ENCODE measurements at regions not wholly inside any gene's neighbourhood (a gene's known extent, or its start where the extent isn't known, plus 50 kb on each side); places are given as distances from the start of the nearest gene placed in this dataset.

- Histone ChIP-seq H4K20me1 (ENCODE audit: insufficient read depth, low read length) (no peaks in the 10 kb centered on the region), H3K9me3 (ENCODE audit: insufficient read depth, low read length, severe bottlenecking) (no peaks in the 10 kb centered on the region), H2AFZ (ENCODE audit: low read depth, low read length) (no peak overlapping the region), H3K4me1 (ENCODE audit: insufficient read depth, low read length) (peaks cover 14% of the 10 kb centered on the region), H3K4me3 (ENCODE audit: low read depth in 1 of 2, low read length in 2 of 2) (no peak overlapping the region), H3K9ac (ENCODE audit: low read depth, low read length) (no peak overlapping the region), H3K4me2 (ENCODE audit: insufficient read depth, low read length) (no peak overlapping the region), H3K79me2 (ENCODE audit: insufficient read depth, low read length) (no peaks in the 10 kb centered on the region), H3K36me3 (ENCODE audit: insufficient read depth, low read length) (no peaks in the 10 kb centered on the region), H3K27ac (ENCODE audit: low read length) (no peak overlapping the region), H3K27me3 (ENCODE audit: insufficient read depth, low read length, poor library complexity) (peaks cover 24% of the 10 kb centered on the region)
- no peak for ATAC-seq (ENCODE audit: insufficient read depth, low read depth)
- TF ChIP-seq CTCF (IDR thresholded peaks at IDR 0.05; ENCODE audit: borderline replicate concordance, extremely low read depth, low read length, poor library complexity, severe bottlenecking) = no peak
- TF ChIP-seq EZH2 (IDR thresholded peaks at IDR 0.05; ENCODE audit: borderline replicate concordance, low read depth, low read length, severe bottlenecking) = no peak
- DNase-seq = no peak
These were observed 257.9 kb upstream of the KCNH8 start for GRCh38 chr3:18890449-18890848.

GRCh38 chr3:18888819-18889218, 259.5 kb upstream of the KCNH8 start:
- ATAC-seq (ENCODE audit: insufficient read depth, low read depth) (no peak), DNase-seq (no peak)
- H3K4me2 ChIP-seq (ENCODE audit: insufficient read depth, low read length) = no peak overlapping the region
- no peaks in the 10 kb centered on the region for H3K79me2 ChIP-seq (ENCODE audit: insufficient read depth, low read length)
- peaks cover 24% of the 10 kb centered on the region for H3K27me3 ChIP-seq (ENCODE audit: insufficient read depth, low read length, poor library complexity)
- no peaks in the 10 kb centered on the region for H3K9me3 ChIP-seq (ENCODE audit: insufficient read depth, low read length, severe bottlenecking)
- no peak for TF ChIP-seq CTCF (IDR thresholded peaks at IDR 0.05; ENCODE audit: borderline replicate concordance, extremely low read depth, low read length, poor library complexity, severe bottlenecking)
- no peak for TF ChIP-seq EZH2 (IDR thresholded peaks at IDR 0.05; ENCODE audit: borderline replicate concordance, low read depth, low read length, severe bottlenecking)
- H3K27ac ChIP-seq (ENCODE audit: low read length) = no peak overlapping the region
- peaks cover 14% of the 10 kb centered on the region for H3K4me1 ChIP-seq (ENCODE audit: insufficient read depth, low read length)
- H4K20me1 ChIP-seq (ENCODE audit: insufficient read depth, low read length) = no peaks in the 10 kb centered on the region
- H2AFZ ChIP-seq (ENCODE audit: low read depth, low read length) = no peak overlapping the region
- no peak overlapping the region for H3K9ac ChIP-seq (ENCODE audit: low read depth, low read length)
- H3K4me3 ChIP-seq (ENCODE audit: low read depth in 1 of 2, low read length in 2 of 2) = no peak overlapping the region
- no peaks in the 10 kb centered on the region for H3K36me3 ChIP-seq (ENCODE audit: insufficient read depth, low read length)

GRCh38 chr3:18888370-18888769, 259.9 kb upstream of the KCNH8 start:
- DNase-seq (no peak), ATAC-seq (ENCODE audit: insufficient read depth, low read depth) (no peak)
- Histone ChIP-seq H3K4me3 (ENCODE audit: low read depth in 1 of 2, low read length in 2 of 2) (no peak overlapping the region), H3K9me3 (ENCODE audit: insufficient read depth, low read length, severe bottlenecking) (no peaks in the 10 kb centered on the region), H3K4me1 (ENCODE audit: insufficient read depth, low read length) (peaks cover 14% of the 10 kb centered on the region), H3K27me3 (ENCODE audit: insufficient read depth, low read length, poor library complexity) (peaks cover 22% of the 10 kb centered on the region), H3K4me2 (ENCODE audit: insufficient read depth, low read length) (no peak overlapping the region), H3K9ac (ENCODE audit: low read depth, low read length) (no peak overlapping the region), H2AFZ (ENCODE audit: low read depth, low read length) (no peak overlapping the region), H4K20me1 (ENCODE audit: insufficient read depth, low read length) (no peaks in the 10 kb centered on the region), H3K27ac (ENCODE audit: low read length) (no peak overlapping the region), H3K36me3 (ENCODE audit: insufficient read depth, low read length) (no peaks in the 10 kb centered on the region), H3K79me2 (ENCODE audit: insufficient read depth, low read length) (no peaks in the 10 kb centered on the region)
- no peak for TF ChIP-seq CTCF (IDR thresholded peaks at IDR 0.05; ENCODE audit: borderline replicate concordance, extremely low read depth, low read length, poor library complexity, severe bottlenecking)
- TF ChIP-seq EZH2 (IDR thresholded peaks at IDR 0.05; ENCODE audit: borderline replicate concordance, low read depth, low read length, severe bottlenecking) = no peak

GRCh38 chr3:18886331-18886730, 262.0 kb upstream of the KCNH8 start:
- H3K4me2 ChIP-seq (ENCODE audit: insufficient read depth, low read length) = no peak overlapping the region
- ATAC-seq (ENCODE audit: insufficient read depth, low read depth) = no peak

More at GRCh38 chr3:18886331-18886730, 262.0 kb upstream of the KCNH8 start:
- no peaks in the 10 kb centered on the region for H3K79me2 ChIP-seq (ENCODE audit: insufficient read depth, low read length)
- H3K9ac ChIP-seq (ENCODE audit: low read depth, low read length) = no peak overlapping the region
- no peak for TF ChIP-seq EZH2 (IDR thresholded peaks at IDR 0.05; ENCODE audit: borderline replicate concordance, low read depth, low read length, severe bottlenecking)
- TF ChIP-seq CTCF (IDR thresholded peaks at IDR 0.05; ENCODE audit: borderline replicate concordance, extremely low read depth, low read length, poor library complexity, severe bottlenecking) = no peak
- no peak overlapping the region for H3K4me3 ChIP-seq (ENCODE audit: low read depth in 1 of 2, low read length in 2 of 2)
- peaks cover 9% of the 10 kb centered on the region for H3K27me3 ChIP-seq (ENCODE audit: insufficient read depth, low read length, poor library complexity)
- no peaks in the 10 kb centered on the region for H4K20me1 ChIP-seq (ENCODE audit: insufficient read depth, low read length)
- H3K4me1 ChIP-seq (ENCODE audit: insufficient read depth, low read length) = peaks cover 3% of the 10 kb centered on the region; the same call in 1 of the 2 replicates
- no peaks in the 10 kb centered on the region for H3K36me3 ChIP-seq (ENCODE audit: insufficient read depth, low read length)
- no peak for DNase-seq
- H2AFZ ChIP-seq (ENCODE audit: low read depth, low read length) = no peak overlapping the region
- no peak overlapping the region for H3K27ac ChIP-seq (ENCODE audit: low read length)
- no peaks in the 10 kb centered on the region for H3K9me3 ChIP-seq (ENCODE audit: insufficient read depth, low read length, severe bottlenecking)

All from DND-41 (cell line).